K562 (cell line): ENCODE measurements at regions not wholly inside any gene's neighbourhood (a gene's known extent, or its start where the extent isn't known, plus 50 kb on each side); places are given as distances from the start of the nearest gene placed in this dataset.

Source experiments
- ATAC-seq: fragments of 200-7000 bp; cut with Tn5 transposase; 3 replicates; pipeline ENCODE4 v1.9.1; 2020; ENCODE audit warnings: moderate library complexity
- BruUV-seq: library from RNA; stranded (reverse); fragments of 400-500 nt; replicated peaks from 2 replicates; lab custom pipeline; 2021; lab: Mats Ljungman, UMichigan
- CTCF ChIA-PET: fragments of 300-600 bp; formaldehyde crosslinking; extraction: SDS; loops from one replicate; lab custom pipeline; 2021; ENCODE audit warnings: low intra/inter-chr PET ratio; lab: Yijun Ruan, JAX
- POLR2A ChIA-PET: fragments of 300-600, 350-650 bp; sonication (Branson Sonifier 250); formaldehyde crosslinking; extraction: SDS; loops from one replicate; lab custom pipeline; 2021; ENCODE audit warnings: antibody characterized with exemption, inconsistent platforms; lab: Yijun Ruan, JAX
- DNase-seq, 4 experiments: peaks; one replicate each; pipeline versions ENCODE4 v3.0.0 to v3.0.0-alpha.2; 2011 to 2018; ENCODE audit warnings: low spot score in 3 of 4, mixed read lengths in 3 of 4; ENCODE audit errors: extremely low read depth in 1 of 4
- FAIRE-seq: peaks from 2 replicates; lab custom pipeline; 2011; peaks lifted over from hg19 to GRCh38; lab: Jason Lieb, UNC
- H2AFZ ChIP-seq: 2 replicates; pipeline ENCODE4 v1.6.0; 2011; ENCODE audit warnings: low read depth, low read length, control low read depth, inconsistent platforms
- H3K27ac ChIP-seq: fragments of 200-600 bp; 3 replicates; pipeline ENCODE4 v1.8.0; 2011; ENCODE audit warnings: low read depth, mild to moderate bottlenecking, control low read depth, inconsistent platforms, low read length, moderate library complexity, mixed read lengths; ENCODE audit errors: extremely low read depth
- H3K27me3 ChIP-seq, 2 experiments: fragments of 300-600 bp in 1 of 2; 2 replicates in 1 of 2; 3 replicates in 1 of 2; pipeline versions ENCODE4 v1.6.0 to v1.8.0; 2011; ENCODE audit warnings: inconsistent platforms in 2 of 2, low read length in 2 of 2, mild to moderate bottlenecking in 1 of 2, mixed read lengths in 1 of 2, moderate library complexity in 1 of 2; ENCODE audit not compliant: control insufficient read depth in 2 of 2, insufficient read depth in 2 of 2
- H3K36me3 ChIP-seq: fragments of 300-600 bp; 3 replicates; pipeline ENCODE4 v1.8.0; 2011; ENCODE audit warnings: mild to moderate bottlenecking, low read length, inconsistent platforms; ENCODE audit not compliant: control insufficient read depth, insufficient read depth
- H3K4me1 ChIP-seq, 2 experiments: fragments of 200-600 bp in 1 of 2; replicated peaks in 1 of 2; 2 replicates in 1 of 2; 3 replicates in 1 of 2; pipeline versions ENCODE4 v1.5.1 to v1.8.0; 2011; ENCODE audit warnings: inconsistent platforms in 2 of 2, low read length in 2 of 2, mild to moderate bottlenecking in 1 of 2, mixed read lengths in 1 of 2, moderate library complexity in 1 of 2; ENCODE audit not compliant: control insufficient read depth in 2 of 2, insufficient read depth in 2 of 2
- H3K4me2 ChIP-seq: 2 replicates; pipeline ENCODE4 v1.6.1; 2011; ENCODE audit warnings: low read length, control low read depth, inconsistent platforms, mixed read lengths; ENCODE audit not compliant: insufficient read depth
- H3K4me3 ChIP-seq: fragments of 200-600 bp; sonication (generic), shearing (Covaris generic); 2 replicates; pipeline ENCODE4 v1.5.1; 2016; ENCODE audit warnings: control low read depth, inconsistent platforms
- H3K79me2 ChIP-seq: fragments of 200-600 bp; 3 replicates; pipeline ENCODE4 v1.8.0; 2011; ENCODE audit warnings: low read length, inconsistent platforms; ENCODE audit not compliant: control insufficient read depth, insufficient read depth
- H3K9ac ChIP-seq, 2 experiments: 2 replicates each; pipeline versions ENCODE4 v1.6.0 to v1.6.1; 2011; ENCODE audit warnings: low read depth in 2 of 2, low read length in 2 of 2, control low read depth in 1 of 2, inconsistent platforms in 1 of 2, mild to moderate bottlenecking in 1 of 2, mixed read lengths in 1 of 2; ENCODE audit not compliant: insufficient read depth in 1 of 2
- H3K9me1 ChIP-seq: one replicate; pipeline ENCODE4 v1.6.0; 2011; ENCODE audit warnings: inconsistent platforms, mild to moderate bottlenecking, low read length, moderate library complexity; ENCODE audit not compliant: control insufficient read depth, insufficient read depth
- H3K9me3 ChIP-seq: replicated peaks from 2 replicates; pipeline ENCODE4 v1.5.1; 2011; ENCODE audit warnings: low read depth, low read length, inconsistent platforms; ENCODE audit not compliant: control insufficient read depth, insufficient read depth
- H4K20me1 ChIP-seq: replicated peaks from 2 replicates; pipeline ENCODE4 v1.6.1; 2011; ENCODE audit warnings: low read length, inconsistent platforms, mixed read lengths; ENCODE audit not compliant: control insufficient read depth, insufficient read depth
- ETV1 ChIP-seq: fragments of 450-650 bp; conservative IDR thresholded peaks from 2 replicates; pipeline ENCODE4 v1.6.1; 2016; ENCODE audit warnings: missing genetic modification characterization, control low read depth, low read depth, missing compliant biosample characterization
- MAFK ChIP-seq: IDR thresholded peaks from 2 replicates; pipeline ENCODE4 v1.6.1; 2011; ENCODE audit warnings: low read length, improper control_type of control experiment
- MTF1 ChIP-seq: fragments of 250-450 bp; sonication (Bioruptor Pico); IDR thresholded peaks from 2 replicates; pipeline ENCODE4 v1.9.0; 2021; ENCODE audit warnings: moderate library complexity, mild to moderate bottlenecking, inconsistent platforms, borderline replicate concordance
- MYBL2 ChIP-seq, 2 experiments: fragments of 450-650 bp in 1 of 2; sonication (generic) in 1 of 2; formaldehyde crosslinking in 1 of 2; IDR thresholded peaks; 2 replicates each; pipeline versions ENCODE4 v1.6.1 to v1.8.1; 2017 to 2022; ENCODE audit warnings: borderline replicate concordance in 1 of 2, inconsistent platforms in 1 of 2, low read depth in 1 of 2, mild to moderate bottlenecking in 1 of 2, missing genetic modification reagents in 1 of 2, moderate library complexity in 1 of 2
- PHF20 ChIP-seq: fragments of 450-650 bp; IDR thresholded peaks from 2 replicates; pipeline ENCODE4 v1.6.1; 2018; ENCODE audit not compliant: partially characterized antibody
- RNF219 ChIP-seq: fragments of 250-450 bp; sonication (Bioruptor Pico); IDR thresholded peaks from 2 replicates; pipeline ENCODE4 v1.5.0; 2022; ENCODE audit warnings: mild to moderate bottlenecking
- SAFB ChIP-seq: fragments of 200-400 bp; formaldehyde crosslinking; IDR thresholded peaks from 2 replicates; pipeline ENCODE4 v1.6.1; 2017; ENCODE audit warnings: low read depth, low read length, borderline replicate concordance
- SAP30 ChIP-seq: fragments of 200-600 bp; sonication (generic); IDR thresholded peaks from 2 replicates; pipeline ENCODE4 v1.6.1; 2012; ENCODE audit warnings: borderline replicate concordance, low read depth, mild to moderate bottlenecking, moderate library complexity, low read length, control low read depth, inconsistent platforms; ENCODE audit not compliant: insufficient read depth, poor library complexity, severe bottlenecking
- SMAD3 ChIP-seq: fragments of 450-650 bp; formaldehyde crosslinking; conservative IDR thresholded peaks from 2 replicates; pipeline ENCODE4 v1.4.0; 2020; ENCODE audit warnings: mild to moderate bottlenecking
- SMARCB1 ChIP-seq: IDR thresholded peaks from 2 replicates; pipeline ENCODE4 v1.6.1; 2011; ENCODE audit warnings: improper control_type of control experiment, low read depth; ENCODE audit not compliant: insufficient read length
- SOX6 ChIP-seq: fragments of 450-650 bp; IDR thresholded peaks from 2 replicates; pipeline ENCODE4 v1.6.1; 2014; ENCODE audit warnings: mild to moderate bottlenecking
- SREBF2 ChIP-seq: sonication (generic); formaldehyde crosslinking; IDR thresholded peaks from 2 replicates; pipeline ENCODE4 v1.4.0; 2020; ENCODE audit warnings: mild to moderate bottlenecking, missing genetic modification reagents
- TEAD1 ChIP-seq, 2 experiments: fragments of 450-650 bp in 1 of 2; sonication (generic) in 1 of 2; formaldehyde crosslinking; IDR thresholded peaks; 2 replicates each; pipeline versions ENCODE4 v1.4.0 to v1.8.0; 2020 to 2022; ENCODE audit warnings: mild to moderate bottlenecking in 2 of 2, missing genetic modification reagents in 1 of 2
- TRIM25 ChIP-seq: fragments of 450-650 bp; IDR thresholded peaks from 2 replicates; pipeline ENCODE4 v1.7.0; 2016; ENCODE audit warnings: borderline replicate concordance
- ZBTB7A ChIP-seq: IDR thresholded peaks from 2 replicates; pipeline ENCODE4 v1.6.1; 2011; ENCODE audit warnings: low read depth, mild to moderate bottlenecking, low read length, moderate library complexity, borderline replicate concordance; ENCODE audit not compliant: control insufficient read depth
- ZNF584 ChIP-seq: fragments of 200-800 bp; sonication (Bioruptor generic); IDR thresholded peaks from 2 replicates; pipeline ENCODE4 v1.6.1; 2016; ENCODE audit warnings: low read depth, mild to moderate bottlenecking, missing genetic modification characterization, missing compliant biosample characterization
- WGBS: fragments of 100-300 bp; shearing (Covaris generic); methylation state at CpG from one replicate; pipeline ENCODE4 v1.1.6; 2016; ENCODE audit warnings: low coverage, mixed read lengths; ENCODE audit not compliant: insufficient coverage; ENCODE audit errors: missing lambda C conversion rate; 5-methylcytosine and 5-hydroxymethylcytosine counted together
- in situ Hi-C: fragments of 300-500 bp; cut with MboI; formaldehyde crosslinking; loops from 4 replicates; pipeline ENCODE4 v1.15.0; 2018; ENCODE audit warnings: inconsistent platforms, mixed read lengths
- intact Hi-C: fragments of 100-400 bp; cut with micrococcal nuclease; formaldehyde crosslinking; loops from 2 replicates; pipeline ENCODE4 v1.14.2; 2022
- TF ChIP-seq, protein P1 (sequence below): fragments of 250-450 bp; sonication (Bioruptor Pico); IDR thresholded peaks from 2 replicates; pipeline ENCODE4 v1.5.0; 2021

DNA sequence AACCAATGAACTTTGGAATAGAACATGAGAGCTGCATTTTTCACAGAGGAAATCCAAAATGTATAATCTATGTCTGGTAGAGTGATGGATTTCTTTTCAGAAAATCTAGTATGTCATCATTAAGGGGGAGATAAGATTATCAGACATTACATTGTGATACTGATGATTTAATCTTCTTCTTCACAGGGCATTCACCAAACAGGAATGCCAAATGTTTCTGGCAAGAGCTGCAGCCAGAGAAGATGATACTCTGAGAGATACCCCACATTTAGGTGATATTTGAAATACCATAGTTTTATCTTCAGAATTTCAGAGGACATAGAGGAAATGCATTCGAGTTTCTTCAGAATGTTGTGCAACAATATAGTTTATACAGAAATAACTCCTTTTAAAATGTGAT, 1523.7 kb upstream of the ADGRL3 start:
- Histone ChIP-seq H3K9ac (no peak overlapping the region), H4K20me1 (no peaks in the 10 kb centered on the region), H2AFZ (no peak overlapping the region), H3K36me3 (no peaks in the 10 kb centered on the region), H3K79me2 (no peaks in the 10 kb centered on the region), H3K4me1 (no peaks in the 10 kb centered on the region), H3K4me3 (no peak overlapping the region), H3K27me3 (no peaks in the 10 kb centered on the region), H3K9me3 (no peaks in the 10 kb centered on the region), H3K4me2 (no peak overlapping the region), H3K27ac (no peak overlapping the region), H3K9me1 (no peaks in the 10 kb centered on the region)
- POLR2A ChIA-PET: no interaction called here
- CTCF ChIA-PET: no interaction called here
- WGBS: 0% methylated on average over 1 of the region's 1 CpG
- DNase-seq (no peak), ATAC-seq (no peak), FAIRE-seq (no peak)
- in situ Hi-C loops (no loop called here), intact Hi-C loops (no loop called here)
- TF ChIP-seq SREBF2: no peak
- TF ChIP-seq MYBL2 (IDR thresholded peaks at IDR 0.05; ENCODE audit: low read depth): no peak
- no peak for TF ChIP-seq MYBL2 (CRISPR knock-in tag; IDR thresholded peaks at IDR 0.05; ENCODE audit: borderline replicate concordance)
- no peak for TF ChIP-seq TRIM25
- no peak for TF ChIP-seq PHF20
- no peak for TF ChIP-seq SOX6
- TF ChIP-seq ZNF584 (CRISPR knock-in tag): no peak
- no peak for TF ChIP-seq SMARCB1
- TF ChIP-seq MAFK: no peak
- TF ChIP-seq SMAD3 (CRISPR knock-in tag): no peak
- no peak for TF ChIP-seq SAP30
- TF ChIP-seq, protein P1, sequence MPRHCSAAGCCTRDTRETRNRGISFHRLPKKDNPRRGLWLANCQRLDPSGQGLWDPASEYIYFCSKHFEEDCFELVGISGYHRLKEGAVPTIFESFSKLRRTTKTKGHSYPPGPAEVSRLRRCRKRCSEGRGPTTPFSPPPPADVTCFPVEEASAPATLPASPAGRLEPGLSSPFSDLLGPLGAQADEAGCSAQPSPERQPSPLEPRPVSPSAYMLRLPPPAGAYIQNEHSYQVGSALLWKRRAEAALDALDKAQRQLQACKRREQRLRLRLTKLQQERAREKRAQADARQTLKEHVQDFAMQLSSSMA: no peak
- no peak for TF ChIP-seq TEAD1 (CRISPR knock-in tag; IDR thresholded peaks at IDR 0.05)
- TF ChIP-seq RNF219 (CRISPR knock-in tag): no peak
- no peak for TF ChIP-seq ETV1 (tag)
- no peak for TF ChIP-seq ZBTB7A
- TF ChIP-seq SAFB: no peak
- TF ChIP-seq MTF1 (CRISPR knock-in tag): no peak
- BruUV-seq: no TSS peak
